GM19452 (cell line): ENCODE measurements at regions not wholly inside any gene's neighbourhood (a gene's known extent, or its start where the extent isn't known, plus 50 kb on each side); places are given as distances from the start of the nearest gene placed in this dataset.

Experiments
- ATAC-seq: cut with Tn5 transposase; IDR thresholded peaks from one replicate; pipeline ENCODE4 v1.9.1; 2021; ENCODE audit not compliant: unreplicated experiment

DNA sequence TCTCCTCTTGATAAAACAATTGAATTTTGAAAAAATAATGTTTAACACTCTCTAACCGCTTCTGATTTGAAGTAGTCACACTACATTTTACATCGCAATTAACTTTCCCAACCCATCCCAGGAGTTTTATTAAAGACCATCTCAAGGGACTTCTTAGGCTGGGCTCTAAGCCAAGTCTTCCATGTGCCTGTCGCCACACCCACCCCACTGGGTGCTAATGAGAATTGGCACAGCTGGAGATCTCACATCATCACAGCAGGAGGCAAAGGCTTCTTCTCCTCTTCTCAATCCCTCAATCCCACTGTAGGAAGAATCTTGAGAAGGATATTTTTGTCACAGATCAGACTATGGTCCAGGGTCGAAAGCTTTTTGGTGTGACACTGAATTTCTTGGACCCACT, 328.9 kb downstream of the NUF2 start:
- ATAC-seq, result no peak

DNA sequence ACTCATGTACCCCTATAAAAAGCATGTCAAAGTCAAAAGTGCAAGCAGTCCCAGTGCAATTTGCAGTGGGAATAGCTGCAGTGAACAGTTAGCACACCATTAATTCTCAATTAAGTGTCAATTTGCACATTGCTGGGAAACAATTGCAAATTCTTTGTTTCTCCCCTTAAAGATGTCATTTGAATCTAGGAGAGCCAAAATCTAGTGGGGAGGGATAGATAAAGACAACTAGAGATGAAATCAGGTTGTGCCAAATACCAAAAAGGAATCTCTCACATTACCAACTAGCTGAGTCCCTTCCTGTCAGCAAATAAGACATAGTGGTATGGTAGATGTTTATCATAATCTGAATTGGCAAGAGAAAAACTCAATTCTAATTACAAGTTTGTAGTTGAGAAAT, 330.7 kb downstream of the NUF2 start:
- no peak for ATAC-seq

DNA sequence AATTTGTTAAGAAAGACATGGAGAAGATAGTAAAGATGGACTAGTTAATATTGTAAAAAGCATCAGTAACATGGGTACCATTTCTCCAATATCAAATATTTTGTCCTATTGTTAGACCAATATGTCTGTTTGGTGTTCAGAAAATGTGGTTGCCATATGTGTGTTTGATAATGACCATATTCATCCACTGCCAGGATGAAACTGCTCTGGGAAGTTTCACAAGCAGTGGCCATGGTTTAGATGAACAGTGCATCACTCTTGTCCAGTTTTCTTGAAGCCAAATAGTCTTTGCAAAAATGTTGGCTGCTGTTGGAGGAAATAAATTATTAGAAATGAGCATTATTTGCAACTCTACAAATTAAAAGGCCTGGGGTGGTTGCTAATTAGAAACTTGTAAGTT, 333.8 kb downstream of the NUF2 start:
- ATAC-seq, result no peak

GRCh38 chr1:163656095-163656759, 334.5 kb downstream of the NUF2 start:
- ATAC-seq, result no peak

DNA sequence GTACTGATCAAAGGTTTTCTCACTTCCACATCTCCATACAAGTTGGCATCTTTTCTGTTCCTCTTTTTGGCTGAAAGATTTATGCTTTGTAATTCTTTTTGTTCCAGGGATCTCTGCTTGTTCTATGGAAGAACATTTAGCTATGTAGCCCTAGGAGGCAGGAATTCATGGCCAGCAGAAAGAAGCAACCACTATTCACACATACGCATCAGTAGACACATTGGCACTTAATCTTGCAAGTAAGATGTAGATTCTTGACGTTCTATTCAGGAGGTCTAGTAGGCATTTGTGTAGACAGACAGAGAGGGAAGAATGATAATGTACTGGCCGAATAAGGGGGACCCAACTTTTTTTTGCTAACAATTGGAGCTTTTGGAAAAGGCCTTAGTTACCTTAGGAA, 336.0 kb downstream of the NUF2 start:
- no peak for ATAC-seq

DNA sequence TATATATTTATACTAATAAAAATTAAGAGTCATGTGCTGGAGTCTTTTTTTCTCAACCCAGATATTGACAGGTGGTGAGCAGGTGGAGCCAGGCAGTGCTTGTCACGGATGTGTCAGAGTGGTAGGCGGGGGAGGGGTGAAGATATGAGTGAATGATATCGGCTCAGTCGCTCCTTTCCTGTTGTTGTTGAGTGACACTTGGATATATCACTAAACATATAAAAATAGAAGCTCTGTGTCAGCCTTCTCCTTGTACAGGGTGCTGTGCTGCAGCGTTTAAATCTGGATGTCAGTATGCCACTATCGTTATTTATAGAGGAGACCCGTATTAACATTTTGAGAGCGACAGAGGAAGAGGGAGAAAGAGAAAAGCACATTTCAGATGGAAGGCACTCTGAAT, 339.6 kb downstream of the NUF2 start:
- no peak for ATAC-seq

DNA sequence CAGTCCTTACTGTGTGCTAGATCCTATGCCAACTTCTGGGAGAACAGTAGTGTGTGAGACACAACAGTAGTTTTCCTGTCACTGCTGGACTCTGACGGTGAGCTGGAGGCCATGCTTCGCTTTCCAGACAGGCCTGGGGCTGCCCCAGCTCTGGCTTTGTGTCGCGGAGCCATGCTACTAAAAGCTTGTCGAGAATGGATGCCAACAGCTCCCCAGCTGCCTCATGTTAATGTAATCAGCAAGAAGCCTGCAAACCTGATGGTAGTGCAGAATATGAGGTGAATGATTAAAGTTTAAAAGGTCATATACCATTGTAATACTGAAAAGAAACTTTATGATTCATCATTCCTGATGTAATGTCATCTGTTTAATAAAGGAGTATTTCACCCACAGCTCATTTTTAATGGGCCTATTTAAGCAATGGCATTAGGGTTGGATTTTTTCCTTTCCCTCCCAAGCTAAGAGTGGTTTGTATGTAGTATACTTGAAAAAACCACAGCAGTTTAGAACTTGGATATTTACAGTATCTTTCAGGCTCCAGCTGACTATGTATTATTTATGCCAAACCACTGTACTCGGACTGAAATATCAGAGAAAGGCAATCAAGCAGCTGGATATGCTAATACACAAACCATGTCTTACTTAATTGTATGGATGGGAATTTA, 343.0 kb downstream of the NUF2 start:
- ATAC-seq, result no peak

- no peak for ATAC-seq
Observed at GRCh38 chr1:163668472-163668871, 346.7 kb downstream of the NUF2 start.

DNA sequence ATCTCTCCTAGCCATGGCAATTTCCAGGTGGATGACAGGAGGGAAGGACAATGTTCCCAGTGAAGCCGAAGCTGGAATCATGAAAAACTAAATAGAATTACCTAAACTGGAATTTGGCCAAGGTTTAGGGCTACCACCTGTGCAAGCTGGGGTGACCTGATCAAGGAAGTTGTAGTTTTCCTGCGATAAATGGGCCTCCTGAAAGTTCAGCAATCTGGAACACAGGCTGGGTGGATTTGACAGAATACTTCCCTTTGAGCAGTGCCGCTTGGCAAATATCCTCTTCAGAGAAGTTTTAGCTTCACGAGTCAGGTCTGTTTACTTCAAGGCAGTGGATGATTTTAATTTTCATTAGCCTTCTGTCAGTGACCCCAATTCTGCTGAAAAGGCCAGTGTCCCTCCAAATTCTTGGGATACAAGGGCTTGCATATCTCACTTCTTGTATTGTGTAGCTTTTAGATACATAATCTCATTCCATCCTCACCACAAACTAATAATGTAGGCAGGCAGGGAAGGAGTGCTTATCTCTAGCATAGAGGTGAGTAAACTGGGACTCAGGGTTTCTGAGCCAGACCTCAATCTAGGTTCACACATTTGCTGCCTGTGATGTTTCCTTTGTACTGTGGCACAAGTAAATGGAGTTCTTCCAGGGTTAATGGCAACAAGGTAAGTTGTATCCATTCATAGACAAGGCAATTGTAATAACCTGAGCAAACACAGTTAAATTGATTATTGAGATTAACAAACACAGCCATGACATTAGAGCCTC, 349.4 kb downstream of the NUF2 start:
- ATAC-seq, result no peak

GRCh38 chr1:163672976-163673758, 351.4 kb downstream of the NUF2 start:
- no peak for ATAC-seq

- no peak for ATAC-seq
Observed at GRCh38 chr1:163673759-163674151, 352.0 kb downstream of the NUF2 start.

- no peak for ATAC-seq
Observed at GRCh38 chr1:163674236-163674635, 352.5 kb downstream of the NUF2 start.

DNA sequence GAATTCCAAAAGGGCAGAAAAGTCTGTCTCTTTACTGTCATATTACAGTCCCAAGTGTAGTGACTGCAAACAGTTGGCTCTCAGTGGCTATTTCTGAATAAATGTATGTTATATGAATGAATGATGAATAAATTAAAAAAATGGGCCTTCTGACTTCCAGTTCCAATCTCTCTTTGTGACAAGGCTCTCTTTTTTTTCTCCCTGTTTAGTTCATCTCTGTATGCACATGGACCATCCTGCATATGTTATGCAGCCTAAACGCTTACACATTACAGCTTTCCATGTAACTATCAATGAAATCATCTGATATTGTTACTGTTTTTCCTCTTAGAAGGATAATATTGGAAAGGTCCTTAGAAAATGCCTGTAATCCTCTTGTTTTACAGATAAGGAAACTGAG, 363.0 kb downstream of the NUF2 start:
- no peak for ATAC-seq

DNA sequence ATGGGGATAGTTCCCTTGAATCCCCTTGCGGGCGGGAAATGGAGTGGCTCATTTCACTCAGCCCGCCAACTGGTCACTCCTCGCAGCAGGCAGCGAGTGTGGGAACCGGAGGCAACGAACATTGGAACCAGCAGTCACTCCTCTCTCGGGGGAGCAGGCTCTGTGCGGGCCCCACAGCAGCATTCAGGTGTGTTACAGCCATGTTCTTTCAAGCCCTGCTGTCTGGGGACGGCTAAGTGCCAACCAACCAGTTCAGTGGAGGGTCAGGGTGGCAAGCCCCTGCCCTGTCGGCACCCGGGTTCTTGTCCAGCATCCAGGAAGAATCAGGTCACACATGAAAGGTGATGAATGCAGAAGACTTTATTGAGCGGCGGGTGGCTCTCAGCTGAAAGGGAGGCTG, 370.5 kb downstream of the NUF2 start:
- no peak for ATAC-seq

DNA sequence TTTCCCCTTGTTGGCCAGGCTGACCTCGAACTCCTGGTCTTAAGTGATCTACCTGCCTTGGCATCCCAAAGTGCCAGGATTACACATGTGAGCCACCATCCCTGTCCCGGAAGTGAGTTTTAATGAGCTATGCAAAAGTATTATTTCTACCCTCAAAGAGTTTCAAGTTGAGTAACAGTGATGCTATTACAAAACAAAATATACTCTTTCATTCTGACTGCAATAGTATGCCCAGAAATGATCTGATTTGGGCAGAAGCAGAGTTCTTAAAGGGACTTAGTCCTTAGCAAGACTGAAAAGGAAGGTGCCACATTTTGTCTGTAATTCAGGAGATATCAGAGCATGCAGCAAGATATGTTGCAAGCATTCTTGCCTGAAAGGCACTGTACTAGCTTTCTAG, 375.4 kb downstream of the NUF2 start:
- no peak for ATAC-seq

DNA sequence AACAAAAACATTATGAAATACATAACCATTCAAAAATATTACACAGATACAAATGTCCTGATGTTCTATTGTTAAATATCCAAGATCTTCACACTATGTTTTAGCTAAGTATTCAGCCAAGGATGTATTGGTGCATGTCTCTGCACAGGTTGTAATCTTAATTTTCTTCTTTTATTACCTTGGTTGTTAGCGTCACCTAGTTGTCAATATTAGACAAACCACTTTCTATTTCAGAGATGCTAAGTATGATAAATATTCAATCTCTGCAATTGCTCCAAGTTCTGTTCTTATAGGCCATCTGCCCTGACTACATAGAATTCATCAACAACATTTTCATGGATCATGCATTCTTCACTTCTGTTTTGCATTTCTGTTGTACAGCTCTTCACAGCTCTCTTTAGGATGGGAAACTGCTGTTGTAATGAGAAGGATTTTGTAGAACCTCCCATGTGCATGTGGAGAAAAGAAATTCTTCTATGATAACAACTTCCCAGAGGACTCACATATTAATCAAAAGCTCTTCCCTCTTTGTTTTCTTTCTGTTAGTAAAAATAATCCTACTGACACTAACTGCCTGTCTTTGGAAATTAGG, 380.1 kb downstream of the NUF2 start:
- ATAC-seq, result no peak

- no peak for ATAC-seq
Observed at GRCh38 chr1:163703794-163704193, 382.0 kb downstream of the NUF2 start.

- ATAC-seq, result no peak
Observed at GRCh38 chr1:163706915-163707314, 385.2 kb downstream of the NUF2 start.

DNA sequence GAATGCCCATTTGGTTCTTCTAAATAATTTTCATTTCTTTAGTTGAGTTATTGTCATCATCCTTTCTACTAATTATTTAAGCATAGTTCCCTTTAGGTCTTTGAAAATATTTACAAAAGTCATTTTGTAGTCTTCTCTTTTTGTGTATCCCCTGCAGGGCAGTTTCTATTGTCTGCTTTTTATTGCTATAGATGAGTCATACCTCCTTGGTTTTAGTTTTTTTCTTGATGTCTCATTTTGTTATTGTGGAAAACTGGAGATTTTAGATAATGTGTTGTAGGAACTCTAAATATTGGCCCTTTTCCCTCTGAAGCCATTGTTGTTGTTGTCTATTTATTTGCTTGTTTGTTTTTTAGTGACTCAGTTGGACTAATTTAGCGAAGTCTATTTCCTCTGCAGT, 387.9 kb downstream of the NUF2 start:
- no peak for ATAC-seq

GRCh38 chr1:163712321-163712720, 390.6 kb downstream of the NUF2 start:
- no peak for ATAC-seq

- no peak for ATAC-seq
Observed at GRCh38 chr1:163720294-163720693, 398.5 kb downstream of the NUF2 start.
